Coronary artery (tissue), 2 donors: ENCODE measurements at regions not wholly inside any gene's neighbourhood (a gene's known extent, or its start where the extent isn't known, plus 50 kb on each side); places are given as distances from the start of the nearest gene placed in this dataset.
A peak's percentile ranks its signal among the peaks of the same experiment; 100 is the strongest.

Source experiments
- DNase-seq: peaks from one replicate; pipeline ENCODE4 v3.0.0-alpha.2; 2017; ENCODE audit warnings: low spot score
- H3K27ac ChIP-seq, 2 donors: fragments of 200-600 bp; sonication (generic); one replicate each; pipeline ENCODE4 v1.5.1; 2016 to 2019
- H3K4me3 ChIP-seq: fragments of 200-600 bp; sonication (generic); 2 replicates; pipeline ENCODE4 v1.5.1; 2016; ENCODE audit warnings: mild to moderate bottlenecking, moderate library complexity
- TF ChIP-seq, protein P1 (sequence below): fragments of 200-600 bp; sonication (generic); IDR thresholded peaks from one replicate; pipeline ENCODE4 v1.5.1; 2019; ENCODE audit warnings: antibody characterized with exemption

- TF ChIP-seq, protein P1, sequence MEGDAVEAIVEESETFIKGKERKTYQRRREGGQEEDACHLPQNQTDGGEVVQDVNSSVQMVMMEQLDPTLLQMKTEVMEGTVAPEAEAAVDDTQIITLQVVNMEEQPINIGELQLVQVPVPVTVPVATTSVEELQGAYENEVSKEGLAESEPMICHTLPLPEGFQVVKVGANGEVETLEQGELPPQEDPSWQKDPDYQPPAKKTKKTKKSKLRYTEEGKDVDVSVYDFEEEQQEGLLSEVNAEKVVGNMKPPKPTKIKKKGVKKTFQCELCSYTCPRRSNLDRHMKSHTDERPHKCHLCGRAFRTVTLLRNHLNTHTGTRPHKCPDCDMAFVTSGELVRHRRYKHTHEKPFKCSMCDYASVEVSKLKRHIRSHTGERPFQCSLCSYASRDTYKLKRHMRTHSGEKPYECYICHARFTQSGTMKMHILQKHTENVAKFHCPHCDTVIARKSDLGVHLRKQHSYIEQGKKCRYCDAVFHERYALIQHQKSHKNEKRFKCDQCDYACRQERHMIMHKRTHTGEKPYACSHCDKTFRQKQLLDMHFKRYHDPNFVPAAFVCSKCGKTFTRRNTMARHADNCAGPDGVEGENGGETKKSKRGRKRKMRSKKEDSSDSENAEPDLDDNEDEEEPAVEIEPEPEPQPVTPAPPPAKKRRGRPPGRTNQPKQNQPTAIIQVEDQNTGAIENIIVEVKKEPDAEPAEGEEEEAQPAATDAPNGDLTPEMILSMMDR: no peak
- H3K27ac ChIP-seq: no peak overlapping the region
- no peak overlapping the region for H3K4me3 ChIP-seq
- DNase-seq: no peak
These were observed 275.4 kb upstream of the RPS6KA3 start for GRCh38 chrX:20542072-20542471.

- no peak overlapping the region for H3K4me3 ChIP-seq
- TF ChIP-seq, protein P1: no peak
These were observed 272.3 kb upstream of the RPS6KA3 start for GRCh38 chrX:20538974-20539373.

DNA sequence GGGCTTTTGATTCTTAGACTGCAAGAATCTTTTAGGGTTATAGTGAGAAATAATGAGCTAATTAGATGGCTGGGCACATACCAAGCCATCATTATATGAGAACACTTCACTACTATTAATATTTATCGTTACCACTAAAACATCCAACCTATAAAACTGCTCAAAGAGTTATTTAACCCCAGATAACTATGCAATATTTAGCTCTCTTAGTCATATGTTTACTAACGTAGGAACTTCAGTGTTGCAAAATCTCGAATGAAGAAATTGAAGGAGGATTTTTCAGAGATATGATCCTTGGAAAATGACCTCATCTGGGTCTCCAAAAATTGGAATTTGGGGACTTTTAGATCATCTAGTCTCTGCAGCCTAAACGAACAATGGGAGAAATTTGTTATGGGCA, 265.0 kb upstream of the RPS6KA3 start:
- H3K27ac ChIP-seq: no peak overlapping the region
- no peak for DNase-seq
- no peak overlapping the region for H3K4me3 ChIP-seq
- TF ChIP-seq, protein P1: no peak

More at GRCh38 chrX:20538974-20539373, 272.3 kb upstream of the RPS6KA3 start:
- no peak overlapping the region for H3K27ac ChIP-seq
- DNase-seq: no peak

DNA sequence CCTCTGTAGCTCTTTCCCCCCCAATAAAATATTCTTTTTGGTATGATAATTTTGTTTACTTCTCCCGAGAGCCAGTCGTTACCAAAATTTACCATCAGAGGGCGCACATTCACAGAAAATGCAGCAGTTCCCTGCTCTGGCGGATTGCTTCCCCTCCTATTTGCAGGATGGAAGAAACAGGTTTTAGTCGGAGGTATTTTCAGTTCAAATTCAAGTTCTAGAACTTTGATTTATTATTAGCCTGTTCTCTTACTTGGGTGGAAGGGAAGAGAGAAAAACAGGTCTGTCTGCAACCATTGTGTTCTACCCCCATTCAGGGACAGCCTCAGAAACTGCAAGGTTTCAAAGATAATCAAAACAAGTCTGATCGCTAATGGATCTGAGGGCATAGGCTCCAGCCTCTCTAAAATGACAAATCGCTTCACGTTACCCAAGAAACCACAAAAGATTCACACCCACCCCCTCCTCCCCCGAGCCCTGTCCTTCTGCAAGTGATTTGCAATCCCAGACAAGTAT, 263.8 kb upstream of the RPS6KA3 start:
- DNase-seq: no peak
- TF ChIP-seq, protein P1: peak; percentile 79
- Histone ChIP-seq H3K27ac (no peak overlapping the region), H3K4me3 (peak overlapping the region; percentile 37)

DNA sequence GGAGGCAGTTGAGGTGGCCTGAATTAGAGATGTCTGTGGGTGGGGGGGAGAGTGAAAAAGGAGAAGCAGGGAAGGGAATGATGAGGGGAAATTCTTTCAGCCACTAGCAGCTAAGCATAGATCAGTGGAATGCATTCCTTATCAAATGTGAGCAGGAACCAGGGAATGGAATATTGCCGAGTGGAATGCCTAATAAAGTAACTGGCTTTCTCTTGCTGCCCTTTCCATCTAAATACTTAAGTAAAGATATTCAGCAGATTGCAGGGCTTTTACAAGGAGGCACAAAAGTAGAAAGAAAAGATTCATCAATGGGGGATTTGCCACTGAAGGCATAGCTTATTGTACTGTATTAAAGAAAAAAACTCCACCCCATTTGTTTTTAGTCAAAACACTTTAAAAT, 263.0 kb upstream of the RPS6KA3 start:
- no peak for DNase-seq
- no peak overlapping the region for H3K27ac ChIP-seq
- H3K4me3 ChIP-seq: no peak overlapping the region
- TF ChIP-seq, protein P1: no peak

DNA sequence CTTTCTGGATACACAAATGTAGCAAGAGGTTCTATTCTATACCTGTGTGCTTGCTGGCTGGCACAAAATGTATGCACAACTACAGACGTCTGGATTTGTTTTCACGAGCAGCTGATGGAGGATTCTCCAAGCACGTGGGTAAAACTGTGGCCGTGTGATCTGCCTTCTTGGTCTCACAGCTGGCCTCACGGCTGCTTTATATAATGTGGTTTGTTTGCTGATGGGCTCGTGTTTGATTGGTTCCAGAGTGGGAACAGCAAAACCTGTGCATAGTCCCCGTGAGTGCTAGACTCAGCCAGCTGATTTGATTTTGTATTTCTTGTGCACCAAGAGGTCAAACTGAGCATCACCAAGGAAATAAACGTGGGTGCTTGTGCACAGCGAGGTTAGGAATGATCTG, 262.6 kb upstream of the RPS6KA3 start:
- TF ChIP-seq, protein P1: no peak
- no peak for DNase-seq

DNA sequence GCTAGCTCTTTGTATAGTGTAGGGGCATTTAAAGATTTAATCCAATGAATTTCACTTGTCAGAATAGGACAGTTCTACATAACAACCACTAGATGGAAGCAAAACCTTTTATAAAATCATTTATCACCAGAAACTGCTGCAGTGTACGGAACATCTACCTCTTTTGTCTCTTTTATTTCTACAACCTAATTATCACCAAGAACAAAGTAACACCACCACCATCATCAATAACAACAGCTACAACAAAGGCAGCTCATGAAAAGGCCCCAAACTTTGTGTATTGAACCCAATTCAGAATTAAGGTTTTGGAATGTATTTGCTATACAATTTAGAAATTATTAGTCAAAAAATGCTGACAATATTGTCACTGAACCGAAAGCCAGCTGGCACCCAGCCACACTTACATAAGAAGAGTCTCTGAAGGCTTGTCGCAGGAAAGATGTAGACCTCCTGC, 260.9 kb upstream of the RPS6KA3 start:
- Histone ChIP-seq H3K27ac (no peak overlapping the region), H3K4me3 (no peak overlapping the region)
- TF ChIP-seq, protein P1: peak; percentile 35
- DNase-seq: no peak

More for the DNA sequence above, 262.6 kb upstream of the RPS6KA3 start:
- no peak overlapping the region for H3K27ac ChIP-seq
- H3K4me3 ChIP-seq: no peak overlapping the region
